ENCODE measurements at regions not wholly inside any gene's neighbourhood (a gene's known extent, or its start where the extent isn't known, plus 50 kb on each side); places are given as distances from the start of the nearest gene placed in this dataset.

DNA sequence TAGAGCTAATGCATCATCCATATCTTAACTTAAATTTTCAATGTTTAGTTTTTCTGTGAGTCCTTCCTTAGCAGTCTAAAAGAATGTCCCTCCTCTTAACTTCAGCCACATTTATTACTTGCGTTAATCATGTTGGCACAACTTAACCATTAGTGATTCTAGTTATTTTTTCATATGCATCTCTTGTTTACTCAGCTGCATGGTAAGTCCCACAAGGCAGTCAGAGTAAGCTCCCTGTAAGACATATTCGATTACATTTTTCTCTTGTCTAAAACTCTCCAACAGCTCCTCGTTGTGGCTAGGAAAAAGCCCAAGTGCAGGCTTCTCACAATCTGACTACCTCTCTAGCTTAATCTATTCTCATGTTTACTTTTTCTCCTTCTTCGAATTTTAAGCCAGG is 2045.3 kb upstream of the PIK3C3 start:
- Mint-ChIP-seq H3K9me3 (ENCODE audit: unreplicated experiment) (no peaks in the 10 kb centered on the region), H3K36me3 (ENCODE audit: low read depth, unreplicated experiment) (no peaks in the 10 kb centered on the region), H3K27me3 (ENCODE audit: low read depth, unreplicated experiment) (no peaks in the 10 kb centered on the region), H3K4me1 (ENCODE audit: low read depth, unreplicated experiment) (no peaks in the 10 kb centered on the region), H3K27ac (ENCODE audit: unreplicated experiment) (no peak overlapping the region), H3K4me3 (ENCODE audit: unreplicated experiment) (no peak overlapping the region)
- Histone ChIP-seq H3K4me3 (ENCODE audit: insufficient read depth, low read depth, low read length) (no peak overlapping the region), H3K27me3 (ENCODE audit: insufficient read depth, low read length) (peaks cover 2% of the 10 kb centered on the region), H3K27ac (ENCODE audit: low read depth, low read length) (no peak overlapping the region), H3K79me2 (ENCODE audit: insufficient read depth, low read length) (no peaks in the 10 kb centered on the region), H4K20me1 (ENCODE audit: insufficient read depth, low read length) (no peaks in the 10 kb centered on the region), H2AFZ (ENCODE audit: low read depth, low read length) (no peak overlapping the region), H3K4me1 (ENCODE audit: insufficient read depth, low read length) (no peaks in the 10 kb centered on the region), H3K9ac (ENCODE audit: low read length) (no peak overlapping the region), H3K36me3 (ENCODE audit: insufficient read depth, low read length) (no peaks in the 10 kb centered on the region), H3K9me3 (ENCODE audit: insufficient read depth, low read depth, low read length) (no peaks in the 10 kb centered on the region), H3K4me2 (ENCODE audit: low read length) (no peak overlapping the region)
- FAIRE-seq (no peak), DNase-seq (ENCODE audit: low read depth) (no peak)
- TF ChIP-seq, protein P1, sequence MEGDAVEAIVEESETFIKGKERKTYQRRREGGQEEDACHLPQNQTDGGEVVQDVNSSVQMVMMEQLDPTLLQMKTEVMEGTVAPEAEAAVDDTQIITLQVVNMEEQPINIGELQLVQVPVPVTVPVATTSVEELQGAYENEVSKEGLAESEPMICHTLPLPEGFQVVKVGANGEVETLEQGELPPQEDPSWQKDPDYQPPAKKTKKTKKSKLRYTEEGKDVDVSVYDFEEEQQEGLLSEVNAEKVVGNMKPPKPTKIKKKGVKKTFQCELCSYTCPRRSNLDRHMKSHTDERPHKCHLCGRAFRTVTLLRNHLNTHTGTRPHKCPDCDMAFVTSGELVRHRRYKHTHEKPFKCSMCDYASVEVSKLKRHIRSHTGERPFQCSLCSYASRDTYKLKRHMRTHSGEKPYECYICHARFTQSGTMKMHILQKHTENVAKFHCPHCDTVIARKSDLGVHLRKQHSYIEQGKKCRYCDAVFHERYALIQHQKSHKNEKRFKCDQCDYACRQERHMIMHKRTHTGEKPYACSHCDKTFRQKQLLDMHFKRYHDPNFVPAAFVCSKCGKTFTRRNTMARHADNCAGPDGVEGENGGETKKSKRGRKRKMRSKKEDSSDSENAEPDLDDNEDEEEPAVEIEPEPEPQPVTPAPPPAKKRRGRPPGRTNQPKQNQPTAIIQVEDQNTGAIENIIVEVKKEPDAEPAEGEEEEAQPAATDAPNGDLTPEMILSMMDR (IDR thresholded peaks at IDR 0.05; ENCODE audit: insufficient read depth, low read depth, low read length) = no peak
- no peak for TF ChIP-seq EZH2 (IDR thresholded peaks at IDR 0.05; ENCODE audit: insufficient read depth, low read length)

DNA sequence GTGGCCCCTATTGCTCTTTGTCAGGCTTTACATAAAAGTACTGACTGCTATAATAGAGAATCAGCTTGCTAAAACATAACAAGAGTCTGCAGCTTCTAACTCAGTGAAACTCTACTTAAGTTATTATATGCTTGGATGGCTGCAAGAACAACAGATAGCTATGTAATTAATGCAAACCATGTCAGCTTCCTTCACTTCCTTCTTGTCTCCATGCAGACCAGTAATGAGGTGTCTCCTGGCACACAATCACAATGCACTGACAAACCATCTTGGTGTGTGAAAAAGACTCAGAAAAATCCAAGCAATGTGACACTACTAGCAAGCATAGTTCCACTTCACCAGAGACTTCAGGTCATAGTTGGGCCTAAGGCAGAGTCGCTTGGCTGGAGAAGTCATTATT is 2068.9 kb upstream of the PIK3C3 start:
- no peaks in the 10 kb centered on the region for H3K36me3 Mint-ChIP-seq (ENCODE audit: low read depth, unreplicated experiment)
- no peaks in the 10 kb centered on the region for H3K27me3 ChIP-seq (ENCODE audit: insufficient read depth, low read length)
- H3K79me2 ChIP-seq (ENCODE audit: insufficient read depth, low read length) = no peaks in the 10 kb centered on the region
- FAIRE-seq (no peak), DNase-seq (ENCODE audit: low read depth) (no peak)
- H3K4me3 ChIP-seq (ENCODE audit: insufficient read depth, low read depth, low read length) = no peak overlapping the region
- no peak overlapping the region for H3K9ac ChIP-seq (ENCODE audit: low read length)
- H3K4me3 Mint-ChIP-seq (ENCODE audit: unreplicated experiment) = no peak overlapping the region
- H2AFZ ChIP-seq (ENCODE audit: low read depth, low read length) = no peak overlapping the region
- no peak for TF ChIP-seq EZH2 (IDR thresholded peaks at IDR 0.05; ENCODE audit: insufficient read depth, low read length)
- TF ChIP-seq, protein P1 (IDR thresholded peaks at IDR 0.05; ENCODE audit: insufficient read depth, low read depth, low read length) = no peak
- no peaks in the 10 kb centered on the region for H3K4me1 Mint-ChIP-seq (ENCODE audit: low read depth, unreplicated experiment)
- no peaks in the 10 kb centered on the region for H3K4me1 ChIP-seq (ENCODE audit: insufficient read depth, low read length)
- H3K36me3 ChIP-seq (ENCODE audit: insufficient read depth, low read length) = no peaks in the 10 kb centered on the region
- no peaks in the 10 kb centered on the region for H4K20me1 ChIP-seq (ENCODE audit: insufficient read depth, low read length)
- no peak overlapping the region for H3K27ac Mint-ChIP-seq (ENCODE audit: unreplicated experiment)
- H3K27me3 Mint-ChIP-seq (ENCODE audit: low read depth, unreplicated experiment) = no peaks in the 10 kb centered on the region
- H3K4me2 ChIP-seq (ENCODE audit: low read length) = no peak overlapping the region
- H3K9me3 ChIP-seq (ENCODE audit: insufficient read depth, low read depth, low read length) = no peaks in the 10 kb centered on the region
- no peaks in the 10 kb centered on the region for H3K9me3 Mint-ChIP-seq (ENCODE audit: unreplicated experiment)
- H3K27ac ChIP-seq (ENCODE audit: low read depth, low read length) = no peak overlapping the region

DNA sequence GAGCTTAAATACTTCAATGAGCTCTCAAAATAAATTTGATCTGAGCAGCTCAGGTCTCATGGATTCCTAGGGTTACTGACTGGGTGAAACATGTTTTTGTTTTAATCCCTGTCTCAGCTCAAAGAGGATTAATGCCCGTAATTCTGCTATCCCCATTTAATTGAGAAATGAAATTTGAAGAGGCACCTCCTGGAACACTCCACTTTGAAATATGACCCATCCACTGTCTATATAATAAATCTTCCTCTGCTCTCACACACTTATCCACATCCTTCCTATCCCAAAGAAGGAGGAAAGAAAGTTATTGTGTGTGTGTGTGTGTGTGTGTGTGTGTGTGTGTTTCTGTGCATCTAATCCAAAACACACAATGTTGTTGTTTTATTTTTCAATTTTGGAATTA is 2082.4 kb upstream of the PIK3C3 start:
- no peaks in the 10 kb centered on the region for H4K20me1 ChIP-seq (ENCODE audit: insufficient read depth, low read length)
- no peak for DNase-seq (ENCODE audit: low read depth)
- no peaks in the 10 kb centered on the region for H3K36me3 ChIP-seq (ENCODE audit: insufficient read depth, low read length)
- H3K4me1 ChIP-seq (ENCODE audit: insufficient read depth, low read length) = no peaks in the 10 kb centered on the region
- Mint-ChIP-seq H3K27me3 (ENCODE audit: low read depth, unreplicated experiment) (no peaks in the 10 kb centered on the region), H3K9me3 (ENCODE audit: unreplicated experiment) (no peaks in the 10 kb centered on the region), H3K4me3 (ENCODE audit: unreplicated experiment) (no peak overlapping the region), H3K4me1 (ENCODE audit: low read depth, unreplicated experiment) (peaks cover 16% of the 10 kb centered on the region), H3K36me3 (ENCODE audit: low read depth, unreplicated experiment) (no peaks in the 10 kb centered on the region), H3K27ac (ENCODE audit: unreplicated experiment) (no peak overlapping the region)
- no peak overlapping the region for H2AFZ ChIP-seq (ENCODE audit: low read depth, low read length)
- no peak overlapping the region for H3K27ac ChIP-seq (ENCODE audit: low read depth, low read length)
- no peaks in the 10 kb centered on the region for H3K9me3 ChIP-seq (ENCODE audit: insufficient read depth, low read depth, low read length)
- no peaks in the 10 kb centered on the region for H3K79me2 ChIP-seq (ENCODE audit: insufficient read depth, low read length)
- TF ChIP-seq, protein P1 (IDR thresholded peaks at IDR 0.05; ENCODE audit: insufficient read depth, low read depth, low read length) = no peak
- no peak for TF ChIP-seq EZH2 (IDR thresholded peaks at IDR 0.05; ENCODE audit: insufficient read depth, low read length)
- no peaks in the 10 kb centered on the region for H3K27me3 ChIP-seq (ENCODE audit: insufficient read depth, low read length)
- no peak overlapping the region for H3K4me3 ChIP-seq (ENCODE audit: insufficient read depth, low read depth, low read length)
- FAIRE-seq = no peak
- no peak overlapping the region for H3K9ac ChIP-seq (ENCODE audit: low read length)
- no peak overlapping the region for H3K4me2 ChIP-seq (ENCODE audit: low read length)
